Gastroesophageal sphincter (tissue), 4 donors: ENCODE measurements at regions not wholly inside any gene's neighbourhood (a gene's known extent, or its start where the extent isn't known, plus 50 kb on each side); places are given as distances from the start of the nearest gene placed in this dataset.
A peak's percentile ranks its signal among the peaks of the same experiment; 100 is the strongest.

ENCODE experiments used
- ATAC-seq: fragments of 150-250 bp; one replicate; pipeline ENCODE4 v1.9.1; 2016; ENCODE audit warnings: mild to moderate bottlenecking, moderate library complexity
- H3K27ac ChIP-seq, 4 donors: fragments of 200-600 bp; sonication (generic) in 3 of 4; 1 replicate in 3 of 4; 2 replicates in 1 of 4; pipeline ENCODE4 v1.5.1; 2016 to 2019
- H3K27me3 ChIP-seq: fragments of 200-600 bp; sonication (generic); one replicate; pipeline ENCODE4 v1.5.1; 2019
- H3K36me3 ChIP-seq, 2 donors: fragments of 200-600 bp; sonication (generic); one replicate each; pipeline ENCODE4 v1.5.1; 2019; ENCODE audit warnings: control low read depth in 1 of 2
- H3K4me1 ChIP-seq, 3 donors: fragments of 200-600 bp; sonication (generic); 1 replicate in 2 of 3; 2 replicates in 1 of 3; pipeline ENCODE4 v1.5.1; 2016 to 2019; ENCODE audit warnings: control low read depth in 2 of 3
- H3K4me3 ChIP-seq, 2 donors: fragments of 200-600 bp; sonication (generic); one replicate each; pipeline ENCODE4 v1.5.1; 2019; ENCODE audit warnings: mild to moderate bottlenecking in 1 of 2, moderate library complexity in 1 of 2
- H3K9me3 ChIP-seq, 3 donors: fragments of 200-600 bp; sonication (generic); one replicate each; pipeline ENCODE4 v1.5.1; 2017 to 2019; ENCODE audit warnings: control low read depth in 2 of 3
- EP300 ChIP-seq: sonication (generic); formaldehyde crosslinking; IDR thresholded peaks from one replicate; pipeline ENCODE4 v1.6.1; 2017; ENCODE audit warnings: antibody characterized with exemption, mild to moderate bottlenecking
- POLR2A ChIP-seq, 2 donors: fragments of 450-650 bp; IDR thresholded peaks; one replicate each; pipeline ENCODE4 v1.6.1; 2017; ENCODE audit warnings: antibody characterized with exemption in 2 of 2, mild to moderate bottlenecking in 2 of 2, moderate library complexity in 1 of 2
- POLR2AphosphoS5 ChIP-seq: sonication (generic); formaldehyde crosslinking; IDR thresholded peaks from one replicate; pipeline ENCODE4 v1.6.1; 2017; ENCODE audit warnings: antibody characterized with exemption
- WGBS, 2 donors: methylation state at CpG; one replicate each; pipeline ENCODE4 v1.1.5; 2018; ENCODE audit warnings: low coverage in 1 of 2; 5-methylcytosine and 5-hydroxymethylcytosine counted together
- TF ChIP-seq, protein P1 (sequence below), 4 experiments: fragments of 200-600 bp in 2 of 4; fragments of 450-650 bp in 2 of 4; sonication (generic) in 1 of 4; IDR thresholded peaks; one replicate each; pipeline ENCODE4 v1.5.1; 2017 to 2019; ENCODE audit warnings: antibody characterized with exemption in 4 of 4, mild to moderate bottlenecking in 2 of 4, moderate library complexity in 2 of 4

DNA sequence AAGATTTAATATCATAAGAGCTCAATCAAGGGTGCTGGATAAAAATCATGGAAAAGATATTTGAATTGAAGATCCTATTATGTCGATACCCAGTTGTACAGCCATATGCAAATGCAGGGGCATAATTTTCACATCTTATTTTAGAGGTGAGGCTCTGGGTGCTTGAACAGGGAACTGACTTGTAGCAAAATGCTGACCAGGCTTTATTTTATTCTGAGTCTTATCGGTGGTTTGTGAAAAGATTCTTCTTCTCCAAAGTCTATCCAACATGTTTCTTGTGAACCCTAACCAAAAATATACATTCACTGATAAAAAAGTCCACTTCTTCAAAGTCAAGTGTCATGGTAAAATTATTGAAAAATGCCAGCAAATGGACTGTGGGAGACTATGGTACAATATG lies 475.5 kb upstream of the NEGR1 start:
- H3K27ac ChIP-seq = no peak overlapping the region
- 91 to 100% methylated on average over 2 of the region's 2 CpGs for WGBS, 2 donors
- H3K4me1 ChIP-seq = no peaks in the 10 kb centered on the region
- ATAC-seq = no peak
- H3K36me3 ChIP-seq = no peaks in the 10 kb centered on the region
- TF ChIP-seq POLR2A (IDR thresholded peaks at IDR 0.05) (no peak), POLR2AphosphoS5 (no peak), EP300 (no peak)
- TF ChIP-seq, protein P1, sequence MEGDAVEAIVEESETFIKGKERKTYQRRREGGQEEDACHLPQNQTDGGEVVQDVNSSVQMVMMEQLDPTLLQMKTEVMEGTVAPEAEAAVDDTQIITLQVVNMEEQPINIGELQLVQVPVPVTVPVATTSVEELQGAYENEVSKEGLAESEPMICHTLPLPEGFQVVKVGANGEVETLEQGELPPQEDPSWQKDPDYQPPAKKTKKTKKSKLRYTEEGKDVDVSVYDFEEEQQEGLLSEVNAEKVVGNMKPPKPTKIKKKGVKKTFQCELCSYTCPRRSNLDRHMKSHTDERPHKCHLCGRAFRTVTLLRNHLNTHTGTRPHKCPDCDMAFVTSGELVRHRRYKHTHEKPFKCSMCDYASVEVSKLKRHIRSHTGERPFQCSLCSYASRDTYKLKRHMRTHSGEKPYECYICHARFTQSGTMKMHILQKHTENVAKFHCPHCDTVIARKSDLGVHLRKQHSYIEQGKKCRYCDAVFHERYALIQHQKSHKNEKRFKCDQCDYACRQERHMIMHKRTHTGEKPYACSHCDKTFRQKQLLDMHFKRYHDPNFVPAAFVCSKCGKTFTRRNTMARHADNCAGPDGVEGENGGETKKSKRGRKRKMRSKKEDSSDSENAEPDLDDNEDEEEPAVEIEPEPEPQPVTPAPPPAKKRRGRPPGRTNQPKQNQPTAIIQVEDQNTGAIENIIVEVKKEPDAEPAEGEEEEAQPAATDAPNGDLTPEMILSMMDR (IDR thresholded peaks at IDR 0.05) = no peak
- H3K9me3 ChIP-seq = no peaks in the 10 kb centered on the region
- no peaks in the 10 kb centered on the region for H3K27me3 ChIP-seq
- H3K4me3 ChIP-seq = no peak overlapping the region

DNA sequence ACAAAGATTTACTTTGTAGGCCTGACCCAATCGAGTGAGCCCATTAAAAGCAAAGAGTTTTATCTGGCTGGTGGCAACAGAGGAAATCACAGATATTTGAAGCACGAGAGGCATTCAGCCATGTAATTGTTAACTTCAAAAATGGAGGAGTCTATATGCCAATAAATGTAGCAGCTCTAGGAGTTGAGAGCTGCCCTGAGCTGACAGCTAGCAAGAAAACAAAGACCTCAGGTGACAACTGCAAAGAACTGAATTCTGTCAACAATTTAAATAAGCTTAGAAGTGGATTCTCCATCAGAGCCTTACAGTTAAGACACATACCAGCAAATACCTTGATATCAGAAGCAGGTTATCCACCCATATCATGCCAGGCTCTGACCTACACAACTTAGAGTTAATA lies 463.1 kb upstream of the NEGR1 start:
- Histone ChIP-seq H3K4me3 (no peak overlapping the region), H3K27me3 (no peaks in the 10 kb centered on the region), H3K4me1 (no peaks in the 10 kb centered on the region), H3K27ac (no peak overlapping the region), H3K36me3 (no peaks in the 10 kb centered on the region), H3K9me3 (no peaks in the 10 kb centered on the region)
- WGBS, 2 donors = 80 to 94% methylated on average over 2 of the region's 2 CpGs
- no peak for TF ChIP-seq EP300
- no peak for TF ChIP-seq POLR2AphosphoS5
- no peak for TF ChIP-seq POLR2A (IDR thresholded peaks at IDR 0.05)
- TF ChIP-seq, protein P1 (IDR thresholded peaks at IDR 0.05) = no peak
- no peak for ATAC-seq

DNA sequence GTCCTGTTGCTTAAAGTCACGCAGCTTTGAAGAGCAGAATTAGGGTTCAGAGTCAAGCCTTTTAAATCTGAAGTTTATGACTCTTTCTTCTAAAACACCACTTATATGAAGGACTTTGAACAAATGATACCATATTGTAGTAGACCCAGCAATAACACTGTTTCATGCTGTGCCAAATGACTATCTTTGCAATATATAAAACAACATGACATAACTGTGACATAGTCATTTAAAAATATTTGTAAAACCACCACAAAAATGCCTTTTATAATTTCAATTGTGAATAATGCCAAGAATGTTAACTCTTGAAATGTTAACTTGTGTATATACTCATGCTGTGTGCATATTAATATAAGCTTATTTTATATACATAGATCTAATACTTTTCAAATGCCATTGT lies 452.1 kb upstream of the NEGR1 start:
- Histone ChIP-seq H3K9me3 (peaks cover 0 to 11% (median 0%) of the 10 kb centered on the region in 3 donors), H3K27me3 (no peaks in the 10 kb centered on the region), H3K4me1 (no peaks in the 10 kb centered on the region), H3K27ac (no peak overlapping the region), H3K4me3 (no peak overlapping the region), H3K36me3 (no peaks in the 10 kb centered on the region)
- WGBS, 2 donors = 83 to 85% methylated on average over 1 of the region's 1 CpG
- no peak for TF ChIP-seq POLR2A (IDR thresholded peaks at IDR 0.05)
- TF ChIP-seq EP300 = no peak
- TF ChIP-seq POLR2AphosphoS5 = no peak
- TF ChIP-seq, protein P1 (IDR thresholded peaks at IDR 0.05) = no peak
- no peak for ATAC-seq

DNA sequence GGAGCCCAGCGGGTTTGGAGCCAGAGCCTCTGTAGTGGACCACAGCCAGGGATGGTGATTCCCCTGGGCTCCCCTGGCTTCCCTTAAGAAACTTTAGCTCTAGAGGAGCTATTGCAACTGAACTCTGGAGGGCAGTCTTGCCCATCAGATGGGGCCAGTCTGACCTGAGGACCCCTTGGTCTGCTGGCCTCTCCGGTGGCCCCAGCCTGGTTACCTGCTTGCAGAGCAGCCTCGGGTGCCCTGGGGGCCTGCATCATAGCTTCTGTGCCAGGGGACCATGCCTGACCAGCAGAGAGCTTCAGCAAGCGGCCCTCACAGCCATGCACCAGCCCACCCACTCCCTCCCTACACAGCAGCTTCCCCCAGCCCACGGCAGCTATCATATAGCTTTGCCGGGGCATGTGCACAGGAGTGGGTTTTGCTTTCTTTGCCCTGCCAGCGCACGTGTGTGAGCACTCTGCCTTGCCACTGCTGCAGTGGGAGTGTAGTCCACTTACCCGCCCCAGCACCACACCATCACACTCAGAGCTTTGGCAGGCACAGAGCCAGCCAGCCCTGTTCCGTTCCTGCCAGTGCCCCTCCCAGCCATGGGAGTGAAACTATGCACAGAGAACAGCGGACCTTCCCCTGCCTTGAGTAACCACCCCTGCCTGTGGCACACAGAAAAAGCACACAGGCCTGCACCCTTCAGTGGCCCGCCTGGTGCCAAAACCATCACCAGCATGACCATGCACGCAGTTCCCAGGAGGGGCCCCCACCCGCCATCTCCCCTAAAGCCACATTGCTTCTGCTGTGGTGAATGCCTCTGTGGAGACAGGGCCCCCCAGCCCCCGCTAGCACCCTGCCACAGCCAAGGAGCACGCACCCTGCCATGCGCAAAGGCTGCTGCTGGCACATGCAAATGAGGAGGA lies 442.9 kb upstream of the NEGR1 start:
- 83% methylated on average over 1 of the region's 17 CpGs; no CpG with 5 or more reads in 1 of the 2 donors for WGBS, 2 donors
- peak; percentile 25 for ATAC-seq

More for the DNA sequence above, 442.9 kb upstream of the NEGR1 start:
- no peak for TF ChIP-seq POLR2A (IDR thresholded peaks at IDR 0.05)
- TF ChIP-seq EP300 = no peak
- TF ChIP-seq, protein P1 (IDR thresholded peaks at IDR 0.05) = no peak
- TF ChIP-seq POLR2AphosphoS5 = no peak
- no peak overlapping the region for H3K4me3 ChIP-seq
- H3K27me3 ChIP-seq = no peaks in the 10 kb centered on the region
- H3K27ac ChIP-seq = no peak overlapping the region
- H3K4me1 ChIP-seq = no peaks in the 10 kb centered on the region
- H3K36me3 ChIP-seq = no peaks in the 10 kb centered on the region
- H3K9me3 ChIP-seq = no peaks in the 10 kb centered on the region
